Fibroblast of skin of abdomen (primary cell): ENCODE measurements at regions not wholly inside any gene's neighbourhood (a gene's known extent, or its start where the extent isn't known, plus 50 kb on each side); places are given as distances from the start of the nearest gene placed in this dataset.
"Not testable (repeated sequence)": the region's sequence is repeated elsewhere in the genome, so short reads cannot be mapped to it uniquely, and the experiment has no call there.

Source experiments
- DNase-seq: peaks from one replicate; pipeline ENCODE4 v3.0.0-alpha.2; 2013

GRCh38 chrX:13518126-13518525 lies 51.3 kb upstream of the EGFL6 start:
- no peak for DNase-seq

- DNase-seq = peak; percentile 61
These were observed 54.0 kb upstream of the EGFL6 start for GRCh38 chrX:13515211-13515930.

GRCh38 chrX:13511944-13512330 lies 57.5 kb upstream of the EGFL6 start:
- peak; percentile 48 for DNase-seq

- DNase-seq = no peak
These were observed 58.0 kb upstream of the EGFL6 start for GRCh38 chrX:13511241-13511943.

GRCh38 chrX:13507893-13508292 lies 61.5 kb upstream of the EGFL6 start:
- no peak for DNase-seq

GRCh38 chrX:13506574-13506973 lies 62.8 kb upstream of the EGFL6 start:
- DNase-seq = peak; percentile 39

GRCh38 chrX:13502590-13502989 lies 66.8 kb upstream of the EGFL6 start:
- no peak for DNase-seq

- no peak for DNase-seq
These were observed 69.7 kb upstream of the EGFL6 start for GRCh38 chrX:13499736-13500135.

GRCh38 chrX:13498238-13498637 lies 71.2 kb upstream of the EGFL6 start:
- no peak for DNase-seq

GRCh38 chrX:13495232-13495631 lies 74.2 kb upstream of the EGFL6 start:
- DNase-seq = no peak

- no peak for DNase-seq
These were observed 74.8 kb upstream of the EGFL6 start for GRCh38 chrX:13494562-13494961.

- no peak for DNase-seq
These were observed 75.7 kb upstream of the EGFL6 start for GRCh38 chrX:13493659-13494058.

GRCh38 chrX:13492286-13492685 lies 77.1 kb upstream of the EGFL6 start:
- DNase-seq = no peak

GRCh38 chrX:13491061-13491460 lies 78.3 kb upstream of the EGFL6 start:
- DNase-seq = no peak

- DNase-seq = peak; percentile 29
These were observed 79.9 kb upstream of the EGFL6 start for GRCh38 chrX:13489454-13489853.

GRCh38 chrX:13487731-13488505 lies 81.5 kb upstream of the EGFL6 start:
- peak; percentile 92 for DNase-seq

- DNase-seq = no peak
These were observed 84.2 kb upstream of the EGFL6 start for GRCh38 chrX:13485167-13485566.

GRCh38 chrX:13483773-13484172 lies 85.6 kb upstream of the EGFL6 start:
- no peak for DNase-seq

GRCh38 chrX:13482746-13483541 lies 86.5 kb upstream of the EGFL6 start:
- no peak for DNase-seq

- DNase-seq = not testable (repeated sequence)
These were observed 88.6 kb upstream of the EGFL6 start for GRCh38 chrX:13480780-13481179.

- no peak for DNase-seq
These were observed 90.0 kb upstream of the EGFL6 start for GRCh38 chrX:13479452-13479813.

GRCh38 chrX:13478740-13479451 lies 90.5 kb upstream of the EGFL6 start:
- DNase-seq = no peak
